ENCODE measurements at regions not wholly inside any gene's neighbourhood (a gene's known extent, or its start where the extent isn't known, plus 50 kb on each side); places are given as distances from the start of the nearest gene placed in this dataset.

DNA sequence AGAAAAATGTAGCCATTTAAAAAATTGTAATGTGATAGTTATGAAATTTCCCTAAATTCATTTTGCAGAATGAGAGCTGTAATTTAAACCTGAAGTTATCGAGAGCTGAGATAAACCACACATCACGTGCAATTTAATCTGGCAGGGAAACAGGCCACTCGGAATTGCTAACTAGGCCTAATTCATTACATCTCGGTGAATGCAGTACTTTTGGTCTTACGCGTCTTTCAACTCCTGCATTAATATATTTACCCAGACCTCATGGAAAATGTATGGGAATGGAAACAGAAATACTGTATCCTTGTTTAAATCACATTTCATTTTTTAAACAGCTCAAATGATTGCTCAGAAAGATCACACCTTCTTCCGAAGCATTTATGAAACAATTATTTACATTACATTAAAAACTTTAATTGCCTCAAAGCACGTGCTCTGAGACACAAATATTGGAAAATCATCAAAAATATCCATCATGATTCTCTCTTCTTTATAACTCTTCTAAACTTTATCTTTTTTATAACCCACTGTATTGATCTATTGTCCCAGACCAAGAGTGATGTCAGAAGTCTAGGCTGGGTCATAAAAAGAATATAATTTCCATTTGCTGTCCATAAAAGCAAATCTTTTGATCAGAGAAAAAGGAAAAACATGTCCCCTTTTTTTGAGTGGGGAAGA is 111.7 kb upstream of the MYL2 start:
- in situ Hi-C loops (cut with HindIII; ENCODE audit: low sequenced_read_pairs) = no loop called here

DNA sequence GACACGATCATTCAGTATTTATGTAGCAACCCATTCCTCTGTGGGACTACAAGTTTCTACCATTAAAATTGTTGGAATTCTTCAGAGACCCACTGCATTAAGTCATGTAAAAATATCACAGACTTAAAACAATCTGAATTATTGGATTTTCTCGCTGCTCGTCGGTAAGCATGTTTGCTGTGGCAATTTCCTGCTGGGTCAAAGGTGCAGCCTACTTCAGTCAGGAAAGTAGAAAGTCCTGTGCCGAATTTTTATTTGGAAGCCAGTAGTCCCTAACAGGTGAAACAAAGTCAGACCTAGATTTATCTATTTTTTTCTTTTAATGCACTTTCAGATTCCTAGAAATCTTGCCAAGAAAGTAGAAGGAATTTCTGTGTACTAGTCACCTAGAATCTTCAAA is 110.4 kb upstream of the MYL2 start:
- in situ Hi-C loops (cut with HindIII; ENCODE audit: low sequenced_read_pairs) = no loop called here

DNA sequence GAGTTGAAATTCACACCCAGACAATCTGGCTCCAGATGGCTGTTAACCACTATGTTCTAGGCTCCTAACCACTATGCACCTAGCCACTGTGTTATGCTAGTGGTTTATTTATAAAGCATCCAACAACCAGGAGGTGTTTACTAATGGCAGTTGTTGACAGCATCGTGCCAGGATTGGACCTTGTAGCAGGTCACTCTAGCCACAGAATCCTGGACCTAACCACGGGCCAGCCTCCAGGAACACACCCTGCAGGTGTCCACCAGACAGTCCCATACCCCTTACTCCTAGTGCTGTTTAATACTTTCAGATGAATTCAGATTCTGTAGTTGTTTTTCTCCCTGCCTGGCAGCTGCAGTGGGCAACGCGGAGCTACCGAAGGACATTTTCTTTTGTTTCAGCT is 109.4 kb upstream of the MYL2 start:
- in situ Hi-C loops (cut with HindIII; ENCODE audit: low sequenced_read_pairs) = no loop called here

DNA sequence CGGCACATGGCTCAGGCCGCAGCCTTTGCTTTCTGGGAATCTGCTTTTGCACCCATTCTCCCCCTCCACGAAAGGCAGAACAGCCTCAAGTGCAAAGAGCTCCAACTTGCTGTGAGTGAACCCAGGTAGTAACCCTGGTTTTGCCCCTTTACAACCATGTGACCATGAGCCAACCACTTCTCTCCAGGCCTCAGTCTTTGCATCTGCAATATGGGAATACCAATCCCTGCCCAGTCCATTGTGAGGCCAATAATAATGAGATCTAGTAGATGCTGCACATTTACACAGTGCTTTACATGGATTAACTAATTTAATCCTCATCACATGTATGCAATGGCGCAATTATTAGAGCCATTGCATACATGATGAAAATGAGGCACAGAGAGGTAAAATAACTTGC is 108.9 kb upstream of the MYL2 start:
- in situ Hi-C loops (cut with HindIII; ENCODE audit: low sequenced_read_pairs) = no loop called here

DNA sequence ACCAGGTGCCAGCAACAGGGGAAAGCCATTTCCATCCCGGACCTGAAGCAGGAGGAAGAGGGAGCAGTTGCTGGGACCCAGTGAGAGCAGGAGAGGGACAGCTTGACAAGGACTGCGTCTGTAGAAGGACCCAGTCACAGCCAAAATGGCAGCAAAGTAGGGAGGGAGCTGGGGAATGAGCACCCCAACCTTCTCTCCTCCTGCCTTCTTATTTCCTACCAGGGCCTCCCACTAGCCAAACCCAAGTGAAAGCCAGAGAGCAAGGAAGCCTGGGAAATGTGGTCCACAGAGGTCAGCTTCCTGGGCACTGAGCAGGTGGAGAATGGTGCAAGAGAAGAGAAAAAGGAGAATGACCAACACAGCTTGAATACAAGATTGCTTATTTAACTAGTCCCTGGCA is 108.5 kb upstream of the MYL2 start:
- in situ Hi-C loops (cut with HindIII; ENCODE audit: low sequenced_read_pairs) = no loop called here

DNA sequence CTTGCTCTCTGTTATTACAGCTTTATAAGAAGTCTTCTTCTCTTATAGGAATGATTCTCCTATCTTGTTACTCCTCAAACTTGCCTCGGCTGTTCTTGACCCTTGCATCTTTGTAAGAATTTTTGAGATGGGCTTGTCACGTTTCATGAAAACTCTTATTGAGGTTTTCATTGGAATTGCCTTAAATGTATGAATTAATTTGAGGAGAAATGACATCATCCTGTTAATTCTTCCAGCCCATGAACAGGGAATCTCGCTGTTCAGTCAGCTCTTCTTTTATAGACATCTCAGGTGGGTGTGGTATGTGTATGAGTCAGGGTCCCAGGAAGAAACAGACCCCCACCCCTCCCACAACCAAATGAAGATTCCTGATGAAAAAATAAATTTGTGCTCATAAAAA is 107.1 kb upstream of the MYL2 start:
- in situ Hi-C loops (cut with HindIII; ENCODE audit: low sequenced_read_pairs) = no loop called here

DNA sequence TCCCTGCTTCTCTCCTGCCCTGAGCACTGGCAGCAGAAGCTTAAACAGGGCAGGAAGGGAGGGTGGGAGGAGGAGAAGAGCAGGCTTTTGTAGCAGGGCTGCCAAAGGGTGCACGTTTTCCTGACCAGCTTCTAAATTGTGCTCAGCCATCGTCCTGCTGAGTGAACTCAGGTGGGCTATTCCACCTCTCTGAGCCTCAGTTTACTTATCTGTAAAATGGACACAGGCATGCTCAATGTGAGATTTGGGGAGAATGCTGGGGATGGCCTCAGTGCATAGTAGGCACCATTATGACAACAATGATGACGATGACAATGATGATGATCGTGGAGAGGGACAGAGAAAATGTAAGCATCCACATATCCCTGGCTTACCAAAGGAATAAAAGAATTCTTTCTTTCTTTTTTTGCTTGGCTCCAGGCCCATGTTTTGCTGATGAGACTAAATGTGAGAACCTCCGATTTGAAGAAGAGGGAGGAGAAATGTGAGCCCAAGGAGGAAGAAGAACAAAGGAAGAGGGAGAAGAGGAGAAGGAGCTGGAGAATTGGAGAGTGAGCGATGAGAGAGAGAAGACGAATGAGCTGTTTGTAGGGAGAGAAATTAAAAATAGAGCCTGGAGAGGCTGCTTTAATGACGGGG is 105.5 kb upstream of the MYL2 start:
- in situ Hi-C loops (cut with HindIII; ENCODE audit: low sequenced_read_pairs) = no loop called here

DNA sequence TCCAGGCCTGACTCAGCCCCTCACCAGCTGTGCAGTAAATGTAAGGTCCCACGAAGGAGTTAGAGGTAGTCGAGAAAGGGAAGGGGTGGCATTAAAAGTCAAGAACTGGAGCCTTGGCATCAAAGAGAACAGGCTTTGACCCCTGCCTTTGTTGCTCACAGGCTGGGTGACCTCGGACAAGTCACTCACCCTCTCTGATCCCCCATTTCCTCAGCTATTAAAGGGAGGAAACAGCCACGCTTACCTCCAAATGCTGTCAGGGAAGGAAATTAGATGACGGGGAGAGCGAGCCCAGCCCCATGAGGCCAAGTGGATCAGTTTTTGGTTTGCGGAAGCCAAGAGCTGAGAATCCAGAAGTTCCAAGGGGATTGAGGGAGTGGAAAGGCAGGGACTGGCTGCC is 104.9 kb upstream of the MYL2 start:
- in situ Hi-C loops (cut with HindIII; ENCODE audit: low sequenced_read_pairs) = no loop called here

DNA sequence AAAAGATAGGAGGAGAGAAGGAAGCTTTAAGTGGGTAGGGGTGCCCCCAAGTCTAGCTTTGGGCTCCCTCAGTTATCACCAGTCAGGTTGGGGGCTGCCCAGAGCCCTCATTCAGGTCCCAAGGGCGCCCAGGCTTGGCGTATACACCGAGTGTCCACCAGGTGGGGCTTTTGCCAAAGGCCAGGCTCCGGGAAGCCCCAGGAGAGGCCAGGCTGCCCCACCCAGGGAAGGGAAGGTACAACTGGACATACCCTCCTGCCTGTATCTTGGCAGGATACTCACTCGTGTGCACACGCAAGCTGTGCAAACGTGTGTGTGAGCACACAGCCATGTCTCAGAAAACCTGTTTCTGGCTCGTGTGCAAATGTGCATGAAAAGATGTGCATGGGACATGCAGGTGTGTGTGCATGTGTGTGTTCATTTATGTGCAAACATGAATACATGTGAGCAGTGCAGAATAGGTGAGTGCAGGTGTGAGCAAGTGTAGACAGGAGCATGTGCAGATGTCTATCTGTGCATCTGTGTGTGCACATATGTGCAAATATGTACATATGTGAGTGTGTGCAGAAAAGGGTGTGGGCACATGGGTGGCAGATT is 103.9 kb upstream of the MYL2 start:
- in situ Hi-C loops (cut with HindIII; ENCODE audit: low sequenced_read_pairs) = no loop called here

DNA sequence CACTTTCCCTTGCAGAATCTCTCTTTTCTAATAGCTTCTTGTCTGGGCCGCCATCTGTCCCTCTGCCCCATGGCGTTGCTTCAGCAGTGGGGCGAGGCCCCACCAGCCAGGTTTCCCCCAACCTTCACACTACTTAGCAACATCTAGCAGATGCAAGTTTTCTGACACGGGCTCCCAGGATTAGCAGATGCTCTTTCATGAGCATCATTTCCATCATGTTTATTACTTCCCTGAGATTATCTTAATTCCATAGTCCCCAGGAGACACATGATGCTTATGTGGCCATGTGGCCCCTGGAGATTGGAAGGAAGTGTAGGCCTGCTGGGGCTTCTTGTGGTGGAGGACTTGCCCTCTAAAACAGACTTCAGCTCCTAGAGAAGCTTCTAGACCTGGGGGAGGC is 102.0 kb upstream of the MYL2 start:
- in situ Hi-C loops (cut with HindIII; ENCODE audit: low sequenced_read_pairs) = no loop called here

DNA sequence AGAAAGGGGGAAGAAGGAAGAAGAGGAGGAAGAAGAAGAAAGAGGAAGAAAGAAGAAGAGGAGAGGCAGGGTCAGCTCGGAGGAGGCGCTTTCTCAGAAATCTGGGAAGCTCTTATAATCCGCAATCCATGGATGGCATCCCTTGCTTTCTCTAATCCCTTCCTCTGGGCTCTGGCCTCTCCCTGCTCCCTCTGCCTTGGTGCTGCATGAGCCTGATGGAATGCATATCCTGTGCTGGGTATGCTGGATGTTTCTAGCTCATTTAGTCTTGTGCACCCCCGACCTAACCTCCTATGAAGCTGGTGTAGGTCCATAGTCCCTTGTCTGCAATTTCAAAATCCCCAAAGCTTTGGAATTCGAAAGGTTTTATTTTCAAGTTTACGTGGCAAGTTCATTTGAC is 94.2 kb upstream of the MYL2 start:
- in situ Hi-C loops (cut with HindIII; ENCODE audit: low sequenced_read_pairs) = no loop called here

DNA sequence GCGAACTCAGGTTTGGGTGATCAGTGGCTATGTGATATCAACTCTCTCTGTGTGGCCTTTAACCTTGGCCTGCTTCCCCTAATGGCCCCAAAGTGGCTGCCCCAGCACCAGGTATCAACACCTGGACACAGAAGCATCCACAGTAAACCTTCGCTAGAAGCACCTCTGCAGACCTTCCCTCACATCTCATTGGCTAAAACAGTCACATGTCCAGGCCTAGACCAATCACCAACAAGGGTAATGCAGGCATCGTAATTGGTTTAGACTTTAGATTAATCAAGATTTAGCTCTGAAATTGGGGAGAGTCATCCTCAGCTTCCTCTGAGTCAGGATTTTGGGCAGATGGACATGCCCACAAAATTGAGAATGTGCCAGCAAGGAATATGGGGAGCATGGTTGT is 92.5 kb upstream of the MYL2 start:
- in situ Hi-C loops (cut with HindIII; ENCODE audit: low sequenced_read_pairs) = no loop called here

DNA sequence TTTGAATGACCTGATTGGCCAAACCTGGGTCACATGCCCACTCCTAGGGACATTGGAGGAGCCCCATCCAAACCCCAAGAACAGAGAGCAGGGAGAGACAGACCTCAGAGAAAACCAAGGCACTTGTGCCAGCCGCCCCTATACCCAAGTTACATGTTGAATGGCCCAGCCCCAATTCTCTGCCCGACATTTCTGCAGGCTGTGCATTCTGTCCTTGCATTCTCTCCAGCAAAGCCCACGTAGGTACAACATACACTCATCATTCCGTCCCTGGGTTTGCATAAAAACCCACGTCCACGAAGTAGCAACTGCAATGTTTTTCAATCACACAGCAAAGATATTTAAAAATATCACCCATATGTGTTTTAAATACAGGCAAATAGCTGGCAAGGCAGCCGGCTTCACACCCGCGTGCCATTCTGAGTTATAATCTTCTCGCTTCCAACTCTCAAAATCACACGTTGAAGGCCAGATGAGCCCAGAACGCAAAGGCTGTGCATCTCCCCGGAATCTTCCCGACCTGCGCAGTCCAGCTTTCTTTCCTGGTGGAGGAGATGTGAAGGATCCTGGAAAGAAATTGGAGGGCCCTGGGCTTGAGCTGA is 91.7 kb upstream of the MYL2 start:
- in situ Hi-C loops (cut with HindIII; ENCODE audit: low sequenced_read_pairs) = no loop called here

DNA sequence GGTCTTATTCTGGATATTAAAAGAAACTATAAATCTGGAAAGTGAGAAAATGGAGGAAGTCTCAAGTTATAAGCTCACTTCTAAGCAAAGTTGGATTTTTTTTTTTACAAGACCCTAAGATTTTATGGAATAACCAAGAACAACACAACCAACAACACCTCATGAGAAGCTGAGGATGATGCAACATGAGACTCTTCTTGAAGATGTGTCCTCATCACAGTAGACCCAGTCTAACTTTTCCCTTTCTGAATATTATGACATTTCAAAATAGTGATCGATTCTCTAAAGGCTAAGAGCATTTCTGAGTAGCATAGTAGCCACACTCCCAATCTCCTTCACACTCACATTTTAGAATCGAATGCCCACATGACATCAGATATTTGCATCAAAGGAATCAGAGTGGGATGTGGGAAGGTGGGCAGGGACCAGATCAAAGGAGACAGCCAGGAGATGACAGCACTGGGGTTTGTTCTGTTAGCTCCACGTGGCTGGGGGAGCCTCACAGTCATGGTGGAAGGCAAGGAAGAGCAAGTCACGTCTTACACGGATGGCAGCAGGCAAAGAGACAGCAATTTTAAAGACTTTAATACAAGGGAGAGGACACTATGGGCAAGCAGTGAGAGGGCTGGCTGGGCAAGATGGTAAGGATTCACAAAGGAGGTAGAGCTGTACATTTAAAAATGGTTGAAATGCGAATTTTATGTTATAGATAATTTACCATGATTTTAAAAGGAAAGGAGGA is 90.7 kb upstream of the MYL2 start:
- in situ Hi-C loops (cut with HindIII; ENCODE audit: low sequenced_read_pairs) = no loop called here

DNA sequence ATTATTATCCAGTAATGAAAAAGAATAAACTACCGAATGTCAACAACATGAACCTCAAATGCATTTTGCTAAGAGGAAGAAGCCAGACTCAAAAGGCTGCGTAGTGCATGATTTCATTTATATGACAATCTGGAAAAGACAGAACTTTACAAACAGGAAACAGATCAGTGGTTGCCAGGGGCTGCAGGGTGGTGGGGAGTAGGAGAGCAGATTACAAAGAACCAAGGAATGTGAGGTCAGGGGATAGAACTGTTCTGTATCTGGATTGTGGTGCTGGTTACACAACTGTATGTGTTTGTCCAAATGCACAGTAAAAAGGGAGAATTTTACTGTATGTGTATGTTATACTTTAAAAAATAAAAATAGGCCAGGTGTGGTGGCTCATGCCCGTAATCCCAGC is 89.7 kb upstream of the MYL2 start:
- in situ Hi-C loops (cut with HindIII; ENCODE audit: low sequenced_read_pairs) = no loop called here

DNA sequence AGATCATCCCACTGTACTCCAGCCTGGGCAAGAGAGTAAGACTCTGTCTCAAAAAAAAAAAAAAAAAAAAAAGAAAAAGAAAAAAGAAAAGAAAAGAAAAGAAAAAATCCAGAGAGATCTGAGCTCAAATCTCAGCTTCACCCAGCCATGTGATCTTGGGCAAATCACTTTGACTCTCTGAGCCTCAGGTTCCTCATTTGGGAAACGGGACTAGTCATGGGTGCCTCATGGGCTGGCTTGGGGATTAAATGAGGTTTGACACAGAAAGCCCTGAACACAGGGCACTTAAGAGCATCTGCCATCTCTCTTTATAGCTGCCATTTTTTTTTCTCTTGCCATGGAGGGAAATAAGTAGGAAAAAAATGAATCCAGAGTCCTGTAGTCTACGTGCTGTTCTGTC is 86.2 kb upstream of the MYL2 start:
- in situ Hi-C loops (cut with HindIII; ENCODE audit: low sequenced_read_pairs) = no loop called here

DNA sequence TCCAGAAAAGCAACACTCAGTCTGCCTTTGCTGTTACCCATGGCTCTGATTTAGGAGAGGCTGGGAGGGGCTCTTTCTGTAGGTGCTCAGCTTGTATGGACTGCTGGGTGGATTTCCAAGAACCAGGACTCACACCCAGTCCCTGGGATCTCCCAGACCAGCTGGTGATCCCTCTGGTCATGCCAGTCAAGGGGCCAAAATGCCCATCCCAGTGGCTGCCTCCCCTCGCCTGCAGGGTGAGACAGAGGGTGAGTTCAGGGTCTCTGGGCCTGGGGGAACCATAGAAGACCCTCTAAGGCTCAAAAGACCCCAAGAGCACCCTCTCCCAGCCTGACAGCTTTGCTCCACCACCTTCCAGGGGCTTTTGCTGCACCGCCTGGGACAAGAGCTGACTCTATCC is 78.6 kb upstream of the MYL2 start:
- in situ Hi-C loops (cut with HindIII; ENCODE audit: low sequenced_read_pairs) = no loop called here

DNA sequence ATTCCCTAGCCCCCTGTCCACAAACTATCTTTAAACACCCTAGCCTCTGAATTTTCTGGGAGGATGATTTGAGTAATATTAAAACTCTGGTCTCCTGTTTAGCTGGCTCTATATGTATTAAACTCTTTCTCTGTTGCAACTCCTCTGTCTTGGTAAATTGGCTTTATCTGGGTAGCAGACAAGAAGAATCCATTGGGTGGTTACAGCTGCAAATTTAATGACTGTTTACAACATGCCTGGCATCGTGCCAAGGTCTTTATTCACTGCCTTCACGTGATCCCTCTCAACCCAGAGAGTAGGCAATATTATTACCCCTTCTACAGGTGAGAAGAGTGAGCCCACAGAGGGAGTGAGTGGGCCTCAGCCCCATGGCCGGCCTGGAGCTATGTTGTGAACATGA is 77.8 kb upstream of the MYL2 start:
- in situ Hi-C loops (cut with HindIII; ENCODE audit: low sequenced_read_pairs) = no loop called here

DNA sequence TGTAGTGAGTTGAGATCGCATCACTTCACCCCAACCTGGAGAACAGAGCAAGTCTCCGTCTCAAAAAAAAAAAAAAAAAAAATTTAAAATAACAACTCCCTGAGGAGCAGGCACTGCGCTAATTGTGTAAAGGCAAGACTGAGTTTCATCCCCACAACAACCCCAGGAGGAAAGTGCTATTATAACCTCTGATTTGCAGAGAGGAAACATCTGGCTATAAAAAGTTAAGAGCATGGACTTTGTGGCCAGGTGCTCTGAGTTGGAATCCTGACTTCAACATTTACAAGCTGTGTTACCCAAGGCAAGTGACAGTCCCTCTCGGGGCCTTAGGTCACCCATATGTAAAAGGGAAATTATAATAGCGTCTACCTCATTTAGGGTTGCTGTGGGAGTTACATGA is 76.0 kb upstream of the MYL2 start:
- in situ Hi-C loops (cut with HindIII; ENCODE audit: low sequenced_read_pairs) = no loop called here

DNA sequence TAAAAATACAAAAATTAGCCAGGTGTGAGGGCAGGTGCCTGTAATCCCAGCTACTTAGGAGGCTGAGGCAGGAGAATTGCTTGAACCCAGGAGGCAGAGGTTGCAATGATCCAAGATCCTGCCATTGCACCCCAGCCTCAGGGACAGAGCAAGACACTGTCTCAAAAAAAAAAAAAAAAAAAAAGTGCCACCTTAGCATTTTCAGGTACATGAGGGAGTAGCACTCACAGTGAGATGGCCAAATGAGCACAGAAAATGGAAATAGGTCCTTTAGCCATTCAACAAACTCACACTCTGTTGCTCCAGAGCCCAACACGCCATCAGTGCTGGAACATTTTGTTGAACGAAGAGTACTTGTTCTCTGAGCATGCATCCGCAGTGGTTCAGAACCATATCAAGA is 75.2 kb upstream of the MYL2 start:
- in situ Hi-C loops (cut with HindIII; ENCODE audit: low sequenced_read_pairs) = no loop called here

DNA sequence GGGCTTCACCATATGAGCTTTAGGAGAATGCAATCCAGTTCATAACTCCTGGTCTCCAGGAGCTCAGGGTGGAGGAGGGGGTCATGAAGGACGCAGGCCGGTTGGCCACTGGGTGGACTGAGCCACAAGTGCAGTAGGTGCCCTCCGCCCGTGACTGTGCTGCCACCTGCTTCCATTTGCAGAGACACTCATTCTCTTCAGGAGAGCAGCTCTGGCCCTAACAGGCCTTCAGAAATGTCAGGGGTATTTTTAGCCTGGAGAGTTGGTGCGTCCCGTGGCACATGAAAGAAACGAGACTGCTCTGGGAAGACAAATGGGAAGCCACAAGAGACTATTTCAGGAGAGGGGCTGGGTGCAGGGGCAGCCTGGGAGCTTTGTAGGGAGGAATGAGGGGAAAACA is 74.6 kb upstream of the MYL2 start:
- in situ Hi-C loops (cut with HindIII; ENCODE audit: low sequenced_read_pairs) = no loop called here

DNA sequence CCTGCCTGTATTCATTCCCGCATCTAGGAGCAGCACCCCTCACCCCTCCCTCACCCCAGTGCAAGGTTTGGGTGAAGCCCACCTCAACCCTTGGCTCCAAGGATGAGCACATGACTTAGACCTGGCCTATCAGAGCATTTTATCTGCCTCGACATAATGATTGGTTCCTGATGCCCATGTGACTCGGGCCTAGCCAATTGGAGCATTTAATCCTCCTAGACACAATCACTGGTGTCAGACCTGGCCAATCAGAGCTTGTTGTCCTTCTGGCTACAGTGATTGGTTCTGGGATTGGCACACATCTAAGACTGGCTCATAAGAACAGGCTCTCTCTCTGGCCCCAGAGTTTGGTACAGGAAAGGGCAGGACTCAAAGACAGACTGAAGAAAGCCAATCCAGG is 73.1 kb upstream of the MYL2 start:
- in situ Hi-C loops (cut with HindIII; ENCODE audit: low sequenced_read_pairs) = no loop called here
